OCI-LY3 (cell line): ENCODE measurements at regions not wholly inside any gene's neighbourhood (a gene's known extent, or its start where the extent isn't known, plus 50 kb on each side); places are given as distances from the start of the nearest gene placed in this dataset.

ENCODE experiments used
- H2AFZ ChIP-seq: fragments of 200-600, 300-600 bp; shearing (Covaris generic); 2 replicates; pipeline ENCODE4 v1.6.0; 2014; ENCODE audit warnings: antibody characterized with exemption, low read depth, low read length
- H3K27ac ChIP-seq: fragments of 200-600, 300-600 bp; sonication (generic); 2 replicates; pipeline ENCODE4 v1.5.1; 2014; ENCODE audit warnings: mild to moderate bottlenecking, low read length, moderate library complexity, mixed read lengths
- H3K27me3 ChIP-seq: fragments of 200-600, 300-600 bp; sonication (generic); 2 replicates; pipeline ENCODE4 v1.6.1; 2014; ENCODE audit warnings: low read depth, low read length, mixed read lengths
- H3K36me3 ChIP-seq: fragments of 200-600, 300-600 bp; sonication (generic); replicated peaks from 2 replicates; pipeline ENCODE3; 2014; ENCODE audit warnings: low read depth, low read length, mixed read lengths
- H3K4me1 ChIP-seq: fragments of 300-600, 200-600 bp; sonication (generic); 2 replicates; pipeline ENCODE4 v1.6.1; 2014; ENCODE audit warnings: low read length, mixed read lengths
- H3K4me2 ChIP-seq: fragments of 200-600, 300-600 bp; sonication (generic); 2 replicates; pipeline ENCODE4 v1.6.1; 2014; ENCODE audit warnings: low read length, mixed read lengths
- H3K4me3 ChIP-seq: fragments of 300-600, 200-600 bp; sonication (generic); 2 replicates; pipeline ENCODE4 v1.5.1; 2014; ENCODE audit warnings: antibody characterized with exemption, mild to moderate bottlenecking, low read length, moderate library complexity
- H3K79me2 ChIP-seq: fragments of 300-600, 200-600 bp; shearing (Covaris generic); 2 replicates; pipeline ENCODE4 v1.6.1; 2014; ENCODE audit warnings: mild to moderate bottlenecking, low read length, mixed read lengths
- H3K9ac ChIP-seq: fragments of 300-600, 200-600 bp; shearing (Covaris generic); 2 replicates; pipeline ENCODE4 v1.6.0; 2014; ENCODE audit warnings: mild to moderate bottlenecking, low read length, moderate library complexity
- H3K9me3 ChIP-seq: fragments of 200-600, 300-600 bp; shearing (Covaris generic); 2 replicates; pipeline ENCODE4 v1.6.1; 2014; ENCODE audit warnings: low read length, mixed read lengths; ENCODE audit not compliant: insufficient read depth
- H4K20me1 ChIP-seq: fragments of 200-600, 300-600 bp; sonication (generic); 2 replicates; pipeline ENCODE4 v1.6.1; 2016; ENCODE audit warnings: low read length, mixed read lengths; ENCODE audit not compliant: insufficient read depth
- EZH2phosphoT487 ChIP-seq: fragments of 200-600 bp; shearing (Covaris generic); IDR thresholded peaks from 2 replicates; pipeline ENCODE4 v1.6.1; 2018; ENCODE audit warnings: antibody characterized with exemption, mixed run types, low read depth
- TF ChIP-seq, protein P1 (sequence below): fragments of 200-600, 300-600 bp; sonication (generic); IDR thresholded peaks from 2 replicates; pipeline ENCODE4 v1.5.1; 2014; ENCODE audit warnings: antibody characterized with exemption, low read length, low read depth

GRCh38 chr13:86109107-86109506, 309.9 kb upstream of the SLITRK6 start:
- TF ChIP-seq EZH2phosphoT487: no peak
- TF ChIP-seq, protein P1, sequence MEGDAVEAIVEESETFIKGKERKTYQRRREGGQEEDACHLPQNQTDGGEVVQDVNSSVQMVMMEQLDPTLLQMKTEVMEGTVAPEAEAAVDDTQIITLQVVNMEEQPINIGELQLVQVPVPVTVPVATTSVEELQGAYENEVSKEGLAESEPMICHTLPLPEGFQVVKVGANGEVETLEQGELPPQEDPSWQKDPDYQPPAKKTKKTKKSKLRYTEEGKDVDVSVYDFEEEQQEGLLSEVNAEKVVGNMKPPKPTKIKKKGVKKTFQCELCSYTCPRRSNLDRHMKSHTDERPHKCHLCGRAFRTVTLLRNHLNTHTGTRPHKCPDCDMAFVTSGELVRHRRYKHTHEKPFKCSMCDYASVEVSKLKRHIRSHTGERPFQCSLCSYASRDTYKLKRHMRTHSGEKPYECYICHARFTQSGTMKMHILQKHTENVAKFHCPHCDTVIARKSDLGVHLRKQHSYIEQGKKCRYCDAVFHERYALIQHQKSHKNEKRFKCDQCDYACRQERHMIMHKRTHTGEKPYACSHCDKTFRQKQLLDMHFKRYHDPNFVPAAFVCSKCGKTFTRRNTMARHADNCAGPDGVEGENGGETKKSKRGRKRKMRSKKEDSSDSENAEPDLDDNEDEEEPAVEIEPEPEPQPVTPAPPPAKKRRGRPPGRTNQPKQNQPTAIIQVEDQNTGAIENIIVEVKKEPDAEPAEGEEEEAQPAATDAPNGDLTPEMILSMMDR: no peak
- H3K79me2 ChIP-seq: no peaks in the 10 kb centered on the region
- no peak overlapping the region for H3K9ac ChIP-seq
- H2AFZ ChIP-seq: no peak overlapping the region
- H3K27ac ChIP-seq: no peak overlapping the region
- H3K4me1 ChIP-seq: peaks cover 21% of the 10 kb centered on the region
- H3K27me3 ChIP-seq: no peaks in the 10 kb centered on the region
- H4K20me1 ChIP-seq: no peaks in the 10 kb centered on the region
- H3K36me3 ChIP-seq: no peaks in the 10 kb centered on the region
- no peaks in the 10 kb centered on the region for H3K9me3 ChIP-seq
- peak overlapping the region; percentile 36 for H3K4me2 ChIP-seq
- H3K4me3 ChIP-seq: no peak overlapping the region

DNA sequence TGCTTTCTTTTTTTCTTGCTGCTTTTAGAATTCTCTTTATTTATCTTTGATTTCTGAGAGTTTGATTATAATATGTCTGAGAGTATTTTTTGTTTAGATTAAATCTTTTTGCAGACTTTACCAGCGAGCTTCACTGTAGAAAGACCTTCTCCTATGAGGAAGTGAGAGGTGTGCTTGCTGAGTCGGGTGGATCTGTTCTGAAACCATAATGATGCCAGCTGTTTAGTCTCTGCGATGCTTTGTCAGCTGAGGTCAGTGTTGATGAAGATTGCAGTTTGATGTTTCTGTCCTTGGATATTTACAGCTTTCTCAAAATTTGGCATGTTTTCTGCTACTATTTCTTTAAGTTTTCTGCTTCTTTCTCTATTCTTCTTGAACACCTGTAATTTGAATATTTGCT, 309.1 kb upstream of the SLITRK6 start:
- Histone ChIP-seq H3K36me3 (no peaks in the 10 kb centered on the region), H2AFZ (no peak overlapping the region), H3K9ac (no peak overlapping the region), H4K20me1 (no peaks in the 10 kb centered on the region), H3K4me2 (peak overlapping the region; percentile 47), H3K4me3 (no peak overlapping the region), H3K27me3 (no peaks in the 10 kb centered on the region), H3K4me1 (peaks cover 21% of the 10 kb centered on the region), H3K79me2 (no peaks in the 10 kb centered on the region), H3K9me3 (no peaks in the 10 kb centered on the region), H3K27ac (no peak overlapping the region)
- TF ChIP-seq, protein P1: peak; percentile 17; the same call in 1 of the 2 replicates
- TF ChIP-seq EZH2phosphoT487: no peak

DNA sequence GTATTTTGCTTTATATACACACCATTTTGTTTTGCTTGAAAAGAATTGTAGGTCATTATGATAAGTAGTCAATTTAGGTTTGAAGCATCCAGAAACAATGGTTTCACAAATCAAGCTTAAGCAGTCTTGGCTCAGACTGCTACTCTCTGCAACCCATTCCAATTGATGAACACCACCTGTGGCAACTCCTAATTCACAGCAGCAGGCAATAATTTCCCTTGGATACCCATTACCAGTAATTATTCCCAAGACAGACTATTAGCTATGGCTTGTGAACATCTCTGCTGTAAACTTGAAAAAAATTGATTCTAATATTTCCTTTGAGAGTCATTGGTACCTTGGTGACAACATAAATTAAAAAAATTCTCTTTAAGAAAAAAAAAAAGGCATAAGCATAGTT, 299.3 kb upstream of the SLITRK6 start:
- Histone ChIP-seq H3K9ac (no peak overlapping the region), H3K79me2 (no peaks in the 10 kb centered on the region), H3K4me1 (no peaks in the 10 kb centered on the region), H2AFZ (no peak overlapping the region), H3K9me3 (no peaks in the 10 kb centered on the region), H3K27me3 (no peaks in the 10 kb centered on the region), H3K36me3 (no peaks in the 10 kb centered on the region), H3K27ac (no peak overlapping the region), H3K4me2 (no peak overlapping the region), H4K20me1 (no peaks in the 10 kb centered on the region), H3K4me3 (no peak overlapping the region)
- TF ChIP-seq, protein P1: no peak
- no peak for TF ChIP-seq EZH2phosphoT487

DNA sequence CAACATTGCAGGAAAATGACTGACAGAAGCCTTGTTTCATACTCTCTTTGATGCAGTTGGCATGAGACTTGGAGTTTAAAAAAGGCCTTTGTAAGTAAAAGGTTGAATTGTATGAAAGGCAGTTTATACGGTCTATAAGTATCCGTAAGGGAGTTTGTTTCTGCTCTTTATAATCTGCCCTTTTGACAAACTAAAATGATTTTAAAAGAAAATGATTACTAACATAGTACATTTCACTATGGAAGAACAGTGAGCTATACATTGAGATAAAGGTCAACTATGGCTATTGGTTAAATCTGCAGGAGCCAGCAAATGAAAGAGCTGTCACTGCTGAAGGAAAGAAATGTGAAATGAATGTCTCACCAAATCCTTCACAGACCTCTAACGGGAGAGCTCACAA, 296.1 kb upstream of the SLITRK6 start:
- no peaks in the 10 kb centered on the region for H4K20me1 ChIP-seq
- TF ChIP-seq, protein P1: no peak
- no peak for TF ChIP-seq EZH2phosphoT487
- no peak overlapping the region for H3K9ac ChIP-seq

More for the DNA sequence above, 296.1 kb upstream of the SLITRK6 start:
- H3K36me3 ChIP-seq: no peaks in the 10 kb centered on the region
- no peaks in the 10 kb centered on the region for H3K4me1 ChIP-seq
- H3K9me3 ChIP-seq: no peaks in the 10 kb centered on the region; the same call in 1 of the 2 replicates
- no peak overlapping the region for H3K4me3 ChIP-seq
- H3K4me2 ChIP-seq: no peak overlapping the region
- H3K79me2 ChIP-seq: no peaks in the 10 kb centered on the region
- no peak overlapping the region for H3K27ac ChIP-seq
- H2AFZ ChIP-seq: no peak overlapping the region
- no peaks in the 10 kb centered on the region for H3K27me3 ChIP-seq
